HG02973 (cell line): ENCODE measurements at regions not wholly inside any gene's neighbourhood (a gene's known extent, or its start where the extent isn't known, plus 50 kb on each side); places are given as distances from the start of the nearest gene placed in this dataset.

Experiments
- ATAC-seq: cut with Tn5 transposase; IDR thresholded peaks from one replicate; pipeline ENCODE4 v1.9.1; 2021; ENCODE audit warnings: moderate library complexity; ENCODE audit not compliant: unreplicated experiment

DNA sequence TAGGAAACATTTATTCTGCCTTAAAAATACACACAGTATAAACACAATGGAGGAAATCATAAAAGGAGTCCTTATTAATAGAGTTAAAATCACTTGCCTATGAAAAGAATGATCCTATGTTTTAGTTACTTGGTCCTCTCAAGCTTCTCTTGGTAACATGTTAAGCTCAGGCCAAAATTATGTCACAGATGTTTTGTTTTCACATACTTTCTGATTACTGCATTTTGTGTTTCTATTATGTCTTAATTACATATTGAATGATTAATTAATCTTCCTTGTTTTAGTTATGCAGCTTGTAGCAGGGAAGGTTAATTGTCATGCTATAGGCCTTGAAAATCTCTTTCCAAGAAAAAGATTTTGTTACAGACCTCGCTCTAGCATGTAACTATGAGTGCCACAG lies 406.0 kb downstream of the PLA2G4A start:
- ATAC-seq = no peak

DNA sequence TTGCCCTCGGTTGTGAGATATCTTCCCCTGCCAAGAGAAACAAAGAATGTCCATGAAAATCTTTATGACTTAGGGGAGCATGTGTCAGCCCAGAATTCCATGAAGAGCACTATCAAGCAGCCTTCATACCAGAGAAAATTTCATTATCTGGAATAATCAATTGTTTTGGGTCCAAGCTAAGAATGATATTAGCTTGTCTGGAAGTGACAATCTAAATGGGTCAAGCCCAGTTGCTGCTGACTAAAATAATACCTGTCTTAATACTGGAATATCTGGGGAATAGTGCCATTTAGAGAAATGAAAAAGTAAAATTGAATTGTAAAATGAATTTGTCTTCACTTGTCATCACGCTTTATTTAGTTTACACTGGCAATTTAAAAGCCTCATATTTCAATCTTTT lies 407.4 kb downstream of the PLA2G4A start:
- ATAC-seq = no peak

DNA sequence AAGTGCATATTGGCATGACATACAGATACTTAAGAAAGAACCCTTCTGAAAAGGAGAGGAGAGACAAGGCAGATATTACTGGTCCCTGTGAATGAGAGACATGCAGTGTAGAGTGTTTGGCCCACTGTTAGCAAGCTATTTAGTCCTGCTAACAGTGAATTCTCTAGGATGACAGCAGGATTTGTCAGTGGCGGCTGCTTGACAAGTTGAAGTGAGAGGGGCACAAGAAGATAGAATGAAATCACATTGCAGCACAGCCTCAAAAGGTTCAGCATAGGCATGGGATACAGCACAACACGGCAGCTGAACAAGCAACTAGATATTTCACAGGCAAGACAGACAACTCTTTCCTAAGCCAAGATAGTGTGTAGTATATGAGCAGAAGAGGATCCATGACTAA lies 407.9 kb downstream of the PLA2G4A start:
- no peak for ATAC-seq

DNA sequence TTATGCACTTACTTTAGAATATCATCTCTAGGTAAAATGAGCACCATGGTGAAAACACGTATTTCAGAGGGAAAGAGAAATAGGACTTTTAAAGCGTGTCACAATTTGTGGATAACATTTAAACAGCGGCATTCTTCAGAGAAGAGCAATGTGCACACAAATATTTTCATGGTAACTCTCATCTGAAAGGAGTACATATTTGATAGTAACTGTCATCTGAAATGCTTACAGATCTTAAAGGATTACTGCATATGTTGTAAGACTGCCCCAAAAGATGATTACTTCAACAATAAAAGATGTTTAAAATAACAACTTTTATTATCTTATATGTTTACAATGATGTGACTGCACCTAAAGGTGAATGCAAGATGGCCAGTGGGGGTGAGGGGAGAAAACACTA lies 408.8 kb downstream of the PLA2G4A start:
- no peak for ATAC-seq

DNA sequence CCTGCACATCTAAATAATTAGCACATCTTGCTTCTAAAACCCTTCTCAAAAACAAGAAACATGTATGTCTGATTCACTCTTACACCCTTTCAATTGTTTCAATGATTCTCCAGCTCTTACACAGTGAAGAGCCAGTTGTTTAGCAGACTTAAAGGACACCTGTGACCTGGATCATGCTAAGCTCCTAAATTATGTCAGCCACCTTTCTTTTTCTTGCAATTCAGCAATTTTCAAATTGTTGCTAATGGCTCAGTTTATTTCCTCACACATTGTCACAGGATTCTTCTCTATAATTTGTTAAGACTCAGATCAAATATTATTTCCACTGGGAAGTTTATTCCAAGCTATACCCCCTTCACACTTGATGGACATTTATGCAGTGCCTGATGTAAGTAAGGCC lies 413.2 kb downstream of the PLA2G4A start:
- no peak for ATAC-seq

DNA sequence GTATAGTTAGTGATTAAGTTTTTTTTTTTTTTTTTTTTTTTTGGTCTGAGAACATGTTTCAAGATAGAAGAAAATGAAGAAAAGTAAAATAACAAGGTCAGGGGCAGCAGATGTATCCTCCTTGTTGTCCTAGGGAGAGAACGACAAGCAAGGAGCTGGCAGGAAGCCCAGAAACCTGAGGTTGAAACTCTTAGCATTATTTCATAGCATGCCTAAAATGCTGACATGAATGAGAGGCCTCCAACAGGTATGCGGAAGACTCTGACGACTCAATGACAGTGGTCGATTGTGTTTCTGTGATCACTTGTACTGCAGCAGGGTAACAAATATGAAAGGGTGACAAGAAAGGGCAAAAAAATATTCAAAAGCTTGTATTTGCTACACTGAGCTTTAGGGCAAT lies 415.9 kb downstream of the PLA2G4A start:
- no peak for ATAC-seq

DNA sequence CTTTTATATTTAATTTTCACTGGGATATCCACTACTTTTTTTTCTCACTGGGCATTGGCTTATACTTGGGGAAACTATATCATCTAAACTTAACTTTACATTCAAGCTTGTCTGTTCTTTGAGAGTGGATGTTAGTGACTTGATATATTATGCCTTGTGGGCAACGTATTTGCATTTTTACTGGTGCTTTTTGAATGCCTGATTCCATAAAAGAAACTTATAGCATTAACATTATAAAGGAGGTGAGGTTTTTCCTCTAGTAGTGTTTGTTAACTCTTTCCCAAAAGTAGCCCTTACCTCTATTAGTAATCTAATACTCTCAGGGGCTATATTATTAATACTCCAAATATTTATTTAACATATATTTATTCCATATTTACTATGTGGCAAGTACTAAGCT lies 416.5 kb downstream of the PLA2G4A start:
- no peak for ATAC-seq

DNA sequence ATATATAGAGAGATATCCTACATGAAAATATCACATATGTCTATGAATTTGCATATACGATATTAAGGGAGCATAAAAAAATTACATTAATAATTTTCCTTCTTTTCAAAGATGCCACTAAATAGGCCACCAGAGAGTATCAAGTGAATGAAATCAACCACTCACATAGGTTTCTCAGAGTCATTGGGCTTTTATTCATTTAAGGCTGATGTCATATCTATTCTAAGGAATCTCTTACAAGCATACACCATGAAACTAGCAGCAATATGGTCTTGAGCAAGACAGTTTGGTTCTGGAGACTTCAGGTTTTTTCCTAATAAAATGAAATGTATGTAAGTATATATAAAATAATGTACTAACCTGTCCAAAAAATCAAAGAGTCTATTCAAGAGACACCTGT lies 420.4 kb downstream of the PLA2G4A start:
- ATAC-seq = no peak

DNA sequence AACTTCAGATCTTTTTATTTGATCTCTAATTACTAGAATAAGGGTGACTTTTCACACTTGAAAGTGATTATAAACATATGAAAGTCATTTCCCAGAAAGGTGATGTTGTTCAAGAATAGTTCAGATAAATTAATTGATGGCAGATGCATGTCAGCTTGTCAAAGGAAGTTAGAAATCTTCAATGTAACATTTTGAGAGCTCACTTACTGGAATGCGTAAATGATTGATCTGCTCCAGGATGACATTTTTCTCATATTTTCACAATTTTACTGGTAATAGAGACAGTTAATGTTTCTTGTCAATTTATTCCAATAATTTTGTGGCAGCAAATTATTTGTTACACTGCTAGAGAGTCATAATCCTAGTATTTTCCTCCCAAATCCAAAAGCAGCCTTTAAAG lies 424.2 kb downstream of the PLA2G4A start:
- no peak for ATAC-seq

DNA sequence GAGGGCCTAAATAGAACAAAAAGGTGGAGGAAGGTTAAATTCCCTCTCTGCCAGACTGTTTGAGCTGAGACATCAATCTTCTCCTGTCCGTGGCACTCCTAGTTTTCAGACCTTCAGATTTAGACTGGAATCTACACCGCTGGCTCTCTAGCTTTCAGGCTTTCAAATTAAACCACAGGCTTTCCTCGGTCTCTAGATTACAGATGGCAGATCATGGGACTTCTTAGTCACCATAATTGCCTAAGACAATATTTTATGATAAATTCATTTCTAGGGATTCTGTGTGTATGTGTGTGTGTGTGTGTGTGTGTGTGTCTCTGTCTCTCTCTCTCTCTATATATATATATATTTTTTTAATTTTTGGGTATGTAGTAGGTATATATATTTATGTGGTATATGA lies 428.7 kb downstream of the PLA2G4A start:
- ATAC-seq = no peak

DNA sequence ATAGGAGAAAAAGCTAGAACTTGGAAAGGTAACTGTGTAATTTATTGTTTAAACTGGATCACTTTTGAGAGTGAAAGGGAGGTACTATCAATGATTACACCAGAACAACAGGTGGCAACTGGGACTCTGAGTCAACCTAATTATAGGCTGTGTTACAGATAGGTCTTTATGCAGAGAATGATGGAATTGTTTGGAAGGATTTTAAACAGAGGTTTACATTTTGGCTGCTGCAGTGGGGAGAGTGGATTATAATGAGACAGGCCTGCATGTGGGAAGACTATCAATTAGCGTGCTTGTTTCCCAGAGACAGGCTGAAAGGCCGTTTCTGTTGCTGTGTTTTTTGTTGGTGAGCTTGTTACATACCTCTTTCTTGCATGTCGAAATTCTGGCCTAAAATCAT lies 432.9 kb downstream of the PLA2G4A start:
- ATAC-seq = no peak

DNA sequence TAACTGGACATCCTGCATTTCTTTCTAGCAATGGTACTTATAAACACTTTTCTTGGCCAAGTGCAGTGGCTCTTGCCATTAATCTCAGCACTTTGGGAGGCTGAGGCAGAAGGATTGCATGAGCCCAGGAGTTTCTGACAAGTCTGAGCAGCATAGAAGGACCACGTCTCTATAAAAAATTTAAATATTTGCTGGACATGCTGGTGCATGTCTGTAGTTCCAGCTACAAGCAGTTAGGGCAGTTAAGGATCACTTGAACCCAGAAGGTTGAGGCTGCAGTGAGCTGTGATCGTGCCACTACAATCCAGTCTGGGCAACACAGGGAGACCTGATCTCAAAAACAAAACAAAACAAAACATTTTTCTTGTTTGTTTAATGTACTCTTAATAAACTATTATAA lies 434.0 kb downstream of the PLA2G4A start:
- ATAC-seq = no peak

DNA sequence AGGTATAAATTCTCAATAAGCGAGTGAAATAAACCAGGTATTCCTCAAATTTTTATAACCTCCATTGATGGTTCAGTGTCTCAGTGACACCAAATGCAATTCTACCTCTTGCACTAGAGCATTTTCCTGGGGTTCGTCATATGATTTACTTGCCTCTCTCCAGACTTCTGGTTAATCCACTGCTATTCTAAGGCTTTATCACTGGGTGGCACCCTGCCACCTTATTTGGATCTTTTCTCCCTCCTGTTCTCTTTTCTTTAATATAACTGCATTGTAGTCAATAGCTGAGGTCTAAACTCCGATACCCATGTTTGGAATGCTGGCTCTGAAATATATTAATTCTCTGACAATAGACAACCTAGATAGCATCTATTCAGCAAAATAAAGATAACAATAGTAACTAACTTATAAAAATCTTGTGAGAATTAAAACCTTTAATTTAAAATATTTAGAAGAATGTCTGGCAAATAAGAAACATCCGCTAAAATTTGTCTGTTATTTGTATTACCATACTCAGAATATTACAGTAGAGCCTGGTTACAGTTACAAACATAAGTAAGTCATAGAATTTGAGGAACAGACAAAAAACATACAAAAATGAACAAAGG lies 436.4 kb downstream of the PLA2G4A start:
- ATAC-seq = no peak

DNA sequence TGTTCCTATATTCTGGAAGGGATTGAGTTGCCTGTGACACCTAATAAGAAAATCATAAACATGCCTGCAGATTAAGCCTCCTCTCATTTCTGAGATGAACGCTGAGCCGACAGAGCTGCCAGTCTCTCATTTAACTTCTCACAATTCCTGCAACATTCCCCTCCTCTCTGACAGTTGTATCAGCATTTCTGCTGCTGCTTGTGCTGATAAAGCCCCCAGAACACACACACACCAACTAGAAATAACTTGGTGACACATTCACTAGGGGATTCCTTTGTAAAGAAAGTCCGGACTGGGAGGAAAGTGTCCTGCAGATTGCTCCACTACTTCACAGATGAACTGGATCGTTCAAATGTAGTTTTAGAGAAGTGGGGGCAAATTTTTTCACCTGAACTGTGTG lies 437.3 kb downstream of the PLA2G4A start:
- no peak for ATAC-seq

DNA sequence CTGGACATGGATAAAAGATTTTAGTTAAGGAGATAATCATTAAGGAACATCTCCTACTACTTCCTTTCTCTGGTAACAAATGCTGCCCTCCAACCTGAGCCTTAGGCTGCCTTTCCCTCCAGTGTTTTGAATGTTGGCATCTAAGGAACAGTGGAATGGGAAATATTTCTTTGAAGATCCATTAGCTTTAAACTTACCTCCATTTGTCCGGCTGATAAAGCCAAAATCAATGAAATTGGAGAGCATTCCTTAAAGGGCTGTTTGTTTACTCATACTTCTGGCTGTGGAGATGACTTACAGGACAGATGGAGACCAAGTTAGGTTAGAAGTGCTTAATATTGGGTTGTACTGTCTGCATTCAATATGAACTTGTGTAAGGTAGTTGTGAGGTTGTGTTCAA lies 439.1 kb downstream of the PLA2G4A start:
- ATAC-seq = no peak

DNA sequence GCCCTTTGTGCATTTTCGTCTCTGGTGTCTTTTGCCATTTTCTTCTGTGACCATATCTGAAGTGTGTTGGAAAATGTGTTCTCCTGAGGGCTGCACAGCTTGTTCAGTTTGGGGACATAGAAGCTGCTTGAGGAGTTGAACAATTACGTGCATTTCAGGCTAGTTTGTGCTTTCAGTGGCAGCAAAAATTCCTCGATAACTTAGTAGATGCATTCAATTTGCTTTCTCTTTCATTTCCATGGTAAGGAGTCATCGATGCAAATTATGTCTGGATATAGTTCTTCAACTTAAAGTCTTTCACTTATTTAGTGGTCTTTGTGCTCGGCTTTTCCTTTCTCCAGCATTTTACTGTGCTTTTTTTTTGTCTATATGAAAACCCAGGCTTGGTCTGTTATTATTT lies 441.5 kb downstream of the PLA2G4A start:
- no peak for ATAC-seq

DNA sequence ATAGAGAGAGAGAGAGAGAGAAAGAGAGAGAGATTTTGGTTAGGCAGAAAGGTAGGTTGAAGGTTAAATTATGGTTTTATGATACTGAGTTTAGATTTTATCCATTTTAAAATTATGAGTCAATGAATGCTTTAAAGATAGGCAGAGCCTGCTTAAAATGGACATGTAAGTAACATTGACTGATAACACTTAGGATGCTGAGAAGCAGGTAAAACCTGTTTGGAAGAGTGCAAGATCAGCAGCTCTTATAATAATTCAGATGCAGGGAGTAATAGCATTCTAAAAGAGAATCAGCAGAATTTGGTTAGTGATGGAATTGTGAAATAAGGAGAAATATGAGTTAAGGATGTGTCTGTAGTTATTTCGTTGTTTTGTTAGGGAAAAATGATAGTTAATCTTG lies 446.6 kb downstream of the PLA2G4A start:
- ATAC-seq = no peak

DNA sequence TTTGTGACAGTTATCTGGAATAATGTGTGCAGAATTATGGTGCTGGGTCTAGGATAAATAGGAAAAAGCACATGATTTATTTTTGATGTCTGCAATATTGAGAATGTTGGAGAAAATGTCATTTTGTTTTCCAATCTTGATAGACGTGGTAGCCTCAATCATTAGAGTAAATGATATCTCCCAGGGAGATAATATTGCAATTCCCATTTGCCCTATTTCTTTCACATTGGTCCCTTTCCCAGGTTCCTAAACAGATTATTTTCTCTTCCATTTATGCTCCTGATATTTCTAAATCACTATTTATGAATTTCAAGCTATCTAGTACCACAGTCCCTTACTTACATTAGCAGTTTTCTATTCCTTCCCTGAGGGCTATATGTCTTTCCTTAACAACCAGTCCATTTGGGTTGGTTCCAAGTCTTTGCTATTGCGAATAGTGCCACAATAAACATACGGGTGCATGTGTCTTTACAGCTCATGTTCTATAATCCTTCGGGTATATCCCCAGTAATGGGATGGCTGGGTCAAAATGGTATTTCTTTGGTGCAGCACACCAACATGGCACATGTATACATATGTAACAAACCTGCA lies 447.3 kb downstream of the PLA2G4A start:
- ATAC-seq = no peak

DNA sequence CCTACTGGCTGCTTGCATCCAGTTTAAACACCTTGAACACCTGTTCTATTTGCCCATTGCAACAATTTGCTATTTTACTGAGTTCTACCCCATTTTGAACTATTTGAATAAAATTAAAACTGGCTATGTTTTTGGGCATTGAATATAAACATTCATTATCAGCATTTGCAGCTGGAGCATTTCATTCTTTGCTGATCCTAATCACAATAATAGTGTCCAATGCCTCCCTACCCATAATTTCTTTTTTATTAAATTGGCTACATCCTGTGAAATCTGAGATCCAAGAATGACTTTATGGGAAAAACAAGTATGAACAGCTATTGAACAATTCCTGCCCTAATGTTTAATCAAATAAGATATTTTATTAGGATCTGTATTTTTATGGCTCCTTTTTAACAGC lies 447.9 kb downstream of the PLA2G4A start:
- ATAC-seq = no peak

DNA sequence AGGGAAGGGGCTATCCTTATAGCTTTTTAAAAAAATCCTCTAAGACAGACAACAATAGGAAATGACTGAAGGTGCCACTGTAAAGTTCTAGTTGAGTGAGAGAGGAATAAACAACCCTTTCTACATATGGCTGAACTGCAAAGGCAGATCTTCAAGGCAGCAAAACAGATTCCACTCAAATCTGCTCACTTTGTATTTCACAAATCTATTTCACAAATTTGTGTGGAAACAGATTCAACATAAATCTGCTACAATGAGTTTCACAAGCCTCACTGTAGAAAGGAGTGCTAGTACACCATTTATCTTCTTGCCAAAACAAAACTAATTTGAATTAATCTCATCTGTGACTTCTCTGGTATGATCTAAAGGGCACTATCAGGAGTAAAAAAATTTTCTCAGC lies 451.3 kb downstream of the PLA2G4A start:
- no peak for ATAC-seq

DNA sequence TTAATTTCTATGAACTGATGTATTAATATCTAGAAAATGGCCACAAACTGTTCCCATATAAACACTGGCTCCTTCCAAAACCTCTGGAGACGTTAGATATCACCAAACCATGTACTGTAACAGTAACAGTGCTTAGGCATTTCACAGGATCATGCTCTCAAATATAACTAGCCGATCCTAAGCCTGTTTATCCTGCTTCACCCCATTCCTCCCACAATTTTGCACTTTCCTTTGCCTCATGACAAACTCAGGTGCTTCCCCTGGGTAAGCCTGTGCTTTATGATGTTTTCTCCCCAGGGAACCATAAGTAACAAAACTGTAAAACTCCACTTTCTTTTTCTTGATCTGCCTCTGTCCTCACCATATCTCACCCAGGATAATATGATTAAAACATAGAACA lies 452.3 kb downstream of the PLA2G4A start:
- no peak for ATAC-seq

DNA sequence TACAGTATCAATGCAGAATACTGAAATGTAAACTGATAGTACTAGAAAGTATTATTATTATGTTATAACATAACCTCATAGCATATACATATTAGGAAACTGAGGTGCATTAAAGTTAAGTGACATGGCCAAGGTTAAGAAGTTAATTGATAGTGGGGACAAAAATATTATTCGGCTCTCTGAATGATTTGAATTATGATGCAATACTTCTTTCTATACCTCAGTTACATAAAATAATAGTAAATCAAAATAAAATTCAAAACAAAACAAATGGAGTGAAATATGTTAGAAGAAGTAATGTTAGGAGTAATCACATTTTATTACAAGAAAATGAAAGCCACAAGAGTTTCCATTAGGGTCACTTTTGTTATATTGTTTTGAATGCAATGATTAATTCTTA lies 455.2 kb downstream of the PLA2G4A start:
- no peak for ATAC-seq

DNA sequence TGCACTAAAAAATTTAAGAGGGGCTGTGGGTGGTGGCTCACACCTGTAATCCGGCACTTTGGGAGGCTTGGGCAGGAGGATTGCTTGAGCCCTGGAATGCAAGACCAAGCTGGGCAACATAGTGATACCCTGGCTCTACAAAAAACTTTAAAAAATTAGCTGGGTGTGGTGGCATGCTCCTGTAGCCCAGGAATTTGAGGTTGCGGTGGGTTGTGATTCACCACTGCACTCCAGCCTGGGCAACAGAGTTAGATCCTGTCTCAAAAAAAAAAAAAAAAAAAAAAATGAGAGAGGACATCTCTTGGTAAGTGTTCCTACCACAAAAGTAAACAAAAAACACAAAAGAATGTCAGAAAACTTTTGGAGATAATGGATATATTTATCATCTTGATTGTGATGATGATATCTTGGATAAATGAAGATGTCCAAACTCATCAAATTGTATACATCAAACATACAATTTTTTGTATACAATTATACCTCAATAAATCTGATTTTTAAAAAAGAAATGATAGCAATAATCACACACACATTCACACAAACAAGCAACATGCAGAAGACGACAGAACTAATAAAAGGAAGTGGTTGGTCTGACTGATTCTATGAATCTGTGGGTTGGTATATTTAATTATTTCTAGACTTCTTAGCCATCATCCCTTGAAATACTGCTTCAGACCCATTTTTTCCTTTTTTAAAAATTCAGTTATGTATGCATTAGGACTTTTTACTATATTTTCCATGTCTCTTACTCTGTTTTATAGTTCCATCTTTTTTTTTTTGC lies 465.9 kb downstream of the PLA2G4A start:
- ATAC-seq = no peak
